ENCODE measurements at regions not wholly inside any gene's neighbourhood (a gene's known extent, or its start where the extent isn't known, plus 50 kb on each side); places are given as distances from the start of the nearest gene placed in this dataset.

GRCh38 chr9:89779405-89780203 lies 174.8 kb downstream of the GADD45G start:
- in situ Hi-C loops (cut with MboI): no loop called here
- 49% methylated on average over 7 of the region's 7 CpGs for WGBS (ENCODE audit: insufficient coverage, insufficient replicate concordance, low lambda C conversion rate, missing lambda C conversion rate)
- Histone ChIP-seq H3K27ac (ENCODE audit: control insufficient read depth, insufficient read depth) (no peak overlapping the region), H3K36me3 (ENCODE audit: control insufficient read depth in 2 of 2, insufficient read depth in 2 of 2, low read length in 1 of 2) (no peaks in the 10 kb centered on the region), H3K4me2 (ENCODE audit: control insufficient read depth, insufficient read depth) (no peak overlapping the region), H3K4me1 (ENCODE audit: control insufficient read depth, insufficient read depth, low read length) (no peaks in the 10 kb centered on the region; the same call in 1 of the 2 replicates), H2AFZ (ENCODE audit: control insufficient read depth, low read depth, low read length) (no peak overlapping the region), H4K20me1 (ENCODE audit: control insufficient read depth, insufficient read depth) (no peaks in the 10 kb centered on the region), H3K27me3 (replicated peaks in 1 of 2; ENCODE audit: control insufficient read depth in 2 of 2, insufficient read depth in 2 of 2, low read length in 1 of 2) (no peaks in the 10 kb centered on the region; a peak in 1 of 4 replicates), H3K4me3 (no peak overlapping the region), H3K9ac (ENCODE audit: control insufficient read depth, insufficient read depth, low read length) (no peak overlapping the region), H3K9me3 (replicated peaks; ENCODE audit: control insufficient read depth, insufficient read depth, low read length) (no peaks in the 10 kb centered on the region), H3K79me2 (ENCODE audit: control insufficient read depth, insufficient read depth, low read length) (no peaks in the 10 kb centered on the region)
- ChIA-PET RAD21 (ENCODE audit: unreplicated experiment) (no interaction called here), POLR2A (no interaction called here), CTCF (no interaction called here), SMC1A (ENCODE audit: uncharacterized antibody, unreplicated experiment) (no interaction called here)
- no TSS peak for BruUV-seq (replicated peaks)
- TF ChIP-seq JUNB (IDR thresholded peaks at IDR 0.05) (no peak), ELK1 (IDR thresholded peaks at IDR 0.05; ENCODE audit: low read depth, low read length) (no peak), PBX3 (IDR thresholded peaks at IDR 0.05; ENCODE audit: insufficient replicate concordance, low read depth, low read length) (no peak), CBX3 (IDR thresholded peaks at IDR 0.05; ENCODE audit: borderline replicate concordance, low read depth) (no peak), HDGF (IDR thresholded peaks at IDR 0.05) (no peak), RELA (IDR thresholded peaks at IDR 0.05; ENCODE audit: borderline replicate concordance, partially characterized antibody) (no peak), PAX8 (IDR thresholded peaks at IDR 0.05) (no peak), PML (IDR thresholded peaks at IDR 0.05; ENCODE audit: low read length) (no peak), NBN (IDR thresholded peaks at IDR 0.05) (no peak), ZBTB33 (IDR thresholded peaks at IDR 0.05) (no peak), SIX5 (IDR thresholded peaks at IDR 0.05; ENCODE audit: low read depth, low read length, severe bottlenecking) (no peak), BCL11A (IDR thresholded peaks at IDR 0.05; ENCODE audit: low read depth, low read length) (no peak)
- ATAC-seq (no peak), FAIRE-seq (no peak), DNase-seq (ENCODE audit: low read depth, low spot score) (no peak)
- intact Hi-C loops (cut with micrococcal nuclease; ENCODE audit: unreplicated experiment): loop anchor here (10.0 kb wide), 1 partner anchor 175 kb away; the partner anchor contains the start of gene GADD45G
